WTC11 (cell line): ENCODE measurements at regions not wholly inside any gene's neighbourhood (a gene's known extent, or its start where the extent isn't known, plus 50 kb on each side); places are given as distances from the start of the nearest gene placed in this dataset.
"Not testable (repeated sequence)": the region's sequence is repeated elsewhere in the genome, so short reads cannot be mapped to it uniquely, and the experiment has no call there.

Source experiments
- ATAC-seq: fragments of 200-7000 bp; cut with Tn5 transposase; 2 replicates; pipeline ENCODE4 v1.10.0; 2021; ENCODE audit warnings: mild to moderate bottlenecking, moderate library complexity
- CTCF ChIA-PET: fragments of 300-600 bp; sonication (Branson Sonifier 250); formaldehyde crosslinking; loops from one replicate; lab custom pipeline; 2021; ENCODE audit warnings: antibody characterized with exemption; lab: Charles Lee
- POLR2A ChIA-PET: fragments of 350-600 bp; sonication (Branson Sonifier 250); formaldehyde crosslinking; loops from one replicate; lab custom pipeline; 2021; ENCODE audit warnings: antibody characterized with exemption; lab: Charles Lee
- DNase-seq: peaks from one replicate; pipeline ENCODE4 v3.0.0; 2021; ENCODE audit warnings: low spot score
- H3K27ac Mint-ChIP-seq: 2 replicates; pipeline ENCODE4 v1.8.0; 2021; ENCODE audit warnings: mixed read lengths
- H3K27me3 Mint-ChIP-seq: 2 replicates; pipeline ENCODE4 v1.8.0; 2021; ENCODE audit warnings: low read depth, mild to moderate bottlenecking, moderate library complexity, mixed read lengths
- H3K36me3 Mint-ChIP-seq: 2 replicates; pipeline ENCODE4 v1.8.0; 2021; ENCODE audit warnings: mixed read lengths
- H3K4me1 Mint-ChIP-seq: 2 replicates; pipeline ENCODE4 v1.8.0; 2022; ENCODE audit warnings: mixed read lengths
- H3K4me3 Mint-ChIP-seq: 2 replicates; pipeline ENCODE4 v1.8.0; 2021; ENCODE audit warnings: mild to moderate bottlenecking, moderate library complexity, mixed read lengths
- H3K9me3 Mint-ChIP-seq: 2 replicates; pipeline ENCODE4 v1.8.0; 2021; ENCODE audit warnings: mixed read lengths
- ESRRA ChIP-seq: sonication (generic); formaldehyde crosslinking; IDR thresholded peaks from 2 replicates; pipeline ENCODE4 v1.8.1; 2022; ENCODE audit warnings: mild to moderate bottlenecking, missing genetic modification reagents, borderline replicate concordance
- GTF2I ChIP-seq: fragments of 250-450 bp; sonication (Bioruptor Pico); conservative IDR thresholded peaks from 2 replicates; pipeline ENCODE4 v1.4.0; 2021; ENCODE audit warnings: mild to moderate bottlenecking
- NR3C1 ChIP-seq: sonication (generic); formaldehyde crosslinking; conservative IDR thresholded peaks from 2 replicates; pipeline ENCODE4 v1.8.1; 2023; ENCODE audit warnings: low read depth, mild to moderate bottlenecking, missing genetic modification reagents
- RELA ChIP-seq: sonication (generic); formaldehyde crosslinking; IDR thresholded peaks from 2 replicates; pipeline ENCODE4 v1.8.1; 2022; ENCODE audit warnings: missing genetic modification reagents, mild to moderate bottlenecking, borderline replicate concordance
- SMAD4 ChIP-seq: sonication (generic); formaldehyde crosslinking; IDR thresholded peaks from 2 replicates; pipeline ENCODE4 v1.8.0; 2022; ENCODE audit warnings: mild to moderate bottlenecking, missing genetic modification reagents
- SP1 ChIP-seq: sonication (generic); formaldehyde crosslinking; conservative IDR thresholded peaks from 2 replicates; pipeline ENCODE4 v1.8.1; 2022; ENCODE audit warnings: missing genetic modification reagents
- ZNF138 ChIP-seq: sonication (generic); formaldehyde crosslinking; conservative IDR thresholded peaks from 2 replicates; pipeline ENCODE4 v1.8.1; 2022; ENCODE audit warnings: mild to moderate bottlenecking, moderate library complexity, missing genetic modification reagents
- ZNF317 ChIP-seq: sonication (generic); formaldehyde crosslinking; IDR thresholded peaks from 2 replicates; pipeline ENCODE4 v1.8.1; 2023; ENCODE audit warnings: low read depth, mild to moderate bottlenecking, moderate library complexity, missing genetic modification reagents, borderline replicate concordance
- TF ChIP-seq, protein P1 (sequence below): sonication (generic); formaldehyde crosslinking; IDR thresholded peaks from 2 replicates; pipeline ENCODE4 v1.8.0; 2022; ENCODE audit warnings: mild to moderate bottlenecking, missing genetic modification reagents
- TF ChIP-seq, protein P2 (sequence below): sonication (generic); formaldehyde crosslinking; IDR thresholded peaks from 2 replicates; pipeline ENCODE4 v1.8.0; 2022; ENCODE audit warnings: missing genetic modification reagents
- TF ChIP-seq, protein P3 (sequence below): fragments of 250-450 bp; sonication (Bioruptor Pico); conservative IDR thresholded peaks from 2 replicates; pipeline ENCODE4 v1.9.0; 2021; ENCODE audit warnings: mild to moderate bottlenecking
- TF ChIP-seq, protein P4 (sequence below): sonication (generic); formaldehyde crosslinking; IDR thresholded peaks from 2 replicates; pipeline ENCODE4 v1.8.0; 2022; ENCODE audit warnings: mild to moderate bottlenecking, missing genetic modification reagents
- TF ChIP-seq, protein P5 (sequence below): sonication (generic); formaldehyde crosslinking; IDR thresholded peaks from 2 replicates; pipeline ENCODE4 v1.8.1; 2023; ENCODE audit warnings: mild to moderate bottlenecking, missing genetic modification reagents
- TF ChIP-seq, protein P6 (sequence below): fragments of 250-450 bp; sonication (Bioruptor Pico); IDR thresholded peaks from 2 replicates; pipeline ENCODE4 v2.1.2; 2022; ENCODE audit warnings: mild to moderate bottlenecking, moderate library complexity
- TF ChIP-seq, protein P7 (sequence below): sonication (generic); formaldehyde crosslinking; IDR thresholded peaks from 2 replicates; pipeline ENCODE4 v1.8.0; 2022; ENCODE audit warnings: mild to moderate bottlenecking, missing genetic modification reagents

DNA sequence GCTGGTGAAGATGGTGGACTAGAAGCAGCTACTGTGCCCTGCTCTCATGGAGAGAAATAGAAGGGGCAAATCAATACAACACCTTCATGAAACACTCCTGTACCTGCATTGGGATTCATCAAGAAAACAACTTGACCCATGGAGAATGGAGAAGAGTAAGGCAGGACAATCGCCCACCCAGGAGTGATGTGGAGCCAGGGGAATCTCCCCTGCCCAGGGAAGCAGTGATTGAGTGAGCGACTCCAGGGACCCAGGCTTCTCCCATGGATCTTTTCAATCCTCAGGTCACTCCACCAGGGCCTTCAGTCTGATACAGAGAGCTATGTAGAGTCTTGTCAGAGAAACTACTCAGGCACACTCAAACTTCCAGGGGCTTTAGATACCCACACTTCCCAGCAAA lies 161.9 kb upstream of the DYRK2 start:
- TF ChIP-seq GTF2I (CRISPR knock-in tag) = no peak
- TF ChIP-seq, protein P1, sequence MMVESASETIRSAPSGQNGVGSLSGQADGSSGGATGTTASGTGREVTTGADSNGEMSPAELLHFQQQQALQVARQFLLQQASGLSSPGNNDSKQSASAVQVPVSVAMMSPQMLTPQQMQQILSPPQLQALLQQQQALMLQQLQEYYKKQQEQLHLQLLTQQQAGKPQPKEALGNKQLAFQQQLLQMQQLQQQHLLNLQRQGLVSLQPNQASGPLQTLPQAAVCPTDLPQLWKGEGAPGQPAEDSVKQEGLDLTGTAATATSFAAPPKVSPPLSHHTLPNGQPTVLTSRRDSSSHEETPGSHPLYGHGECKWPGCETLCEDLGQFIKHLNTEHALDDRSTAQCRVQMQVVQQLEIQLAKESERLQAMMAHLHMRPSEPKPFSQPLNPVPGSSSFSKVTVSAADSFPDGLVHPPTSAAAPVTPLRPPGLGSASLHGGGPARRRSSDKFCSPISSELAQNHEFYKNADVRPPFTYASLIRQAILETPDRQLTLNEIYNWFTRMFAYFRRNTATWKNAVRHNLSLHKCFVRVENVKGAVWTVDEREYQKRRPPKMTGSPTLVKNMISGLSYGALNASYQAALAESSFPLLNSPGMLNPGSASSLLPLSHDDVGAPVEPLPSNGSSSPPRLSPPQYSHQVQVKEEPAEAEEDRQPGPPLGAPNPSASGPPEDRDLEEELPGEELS (CRISPR knock-in tag) = no peak
- no peak for TF ChIP-seq RELA (CRISPR knock-in tag)
- no peak for TF ChIP-seq SMAD4
- TF ChIP-seq, protein P2, sequence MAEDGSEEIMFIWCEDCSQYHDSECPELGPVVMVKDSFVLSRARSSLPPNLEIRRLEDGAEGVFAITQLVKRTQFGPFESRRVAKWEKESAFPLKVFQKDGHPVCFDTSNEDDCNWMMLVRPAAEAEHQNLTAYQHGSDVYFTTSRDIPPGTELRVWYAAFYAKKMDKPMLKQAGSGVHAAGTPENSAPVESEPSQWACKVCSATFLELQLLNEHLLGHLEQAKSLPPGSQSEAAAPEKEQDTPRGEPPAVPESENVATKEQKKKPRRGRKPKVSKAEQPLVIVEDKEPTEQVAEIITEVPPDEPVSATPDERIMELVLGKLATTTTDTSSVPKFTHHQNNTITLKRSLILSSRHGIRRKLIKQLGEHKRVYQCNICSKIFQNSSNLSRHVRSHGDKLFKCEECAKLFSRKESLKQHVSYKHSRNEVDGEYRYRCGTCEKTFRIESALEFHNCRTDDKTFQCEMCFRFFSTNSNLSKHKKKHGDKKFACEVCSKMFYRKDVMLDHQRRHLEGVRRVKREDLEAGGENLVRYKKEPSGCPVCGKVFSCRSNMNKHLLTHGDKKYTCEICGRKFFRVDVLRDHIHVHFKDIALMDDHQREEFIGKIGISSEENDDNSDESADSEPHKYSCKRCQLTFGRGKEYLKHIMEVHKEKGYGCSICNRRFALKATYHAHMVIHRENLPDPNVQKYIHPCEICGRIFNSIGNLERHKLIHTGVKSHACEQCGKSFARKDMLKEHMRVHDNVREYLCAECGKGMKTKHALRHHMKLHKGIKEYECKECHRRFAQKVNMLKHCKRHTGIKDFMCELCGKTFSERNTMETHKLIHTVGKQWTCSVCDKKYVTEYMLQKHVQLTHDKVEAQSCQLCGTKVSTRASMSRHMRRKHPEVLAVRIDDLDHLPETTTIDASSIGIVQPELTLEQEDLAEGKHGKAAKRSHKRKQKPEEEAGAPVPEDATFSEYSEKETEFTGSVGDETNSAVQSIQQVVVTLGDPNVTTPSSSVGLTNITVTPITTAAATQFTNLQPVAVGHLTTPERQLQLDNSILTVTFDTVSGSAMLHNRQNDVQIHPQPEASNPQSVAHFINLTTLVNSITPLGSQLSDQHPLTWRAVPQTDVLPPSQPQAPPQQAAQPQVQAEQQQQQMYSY (CRISPR knock-in tag) = no peak
- TF ChIP-seq, protein P3, sequence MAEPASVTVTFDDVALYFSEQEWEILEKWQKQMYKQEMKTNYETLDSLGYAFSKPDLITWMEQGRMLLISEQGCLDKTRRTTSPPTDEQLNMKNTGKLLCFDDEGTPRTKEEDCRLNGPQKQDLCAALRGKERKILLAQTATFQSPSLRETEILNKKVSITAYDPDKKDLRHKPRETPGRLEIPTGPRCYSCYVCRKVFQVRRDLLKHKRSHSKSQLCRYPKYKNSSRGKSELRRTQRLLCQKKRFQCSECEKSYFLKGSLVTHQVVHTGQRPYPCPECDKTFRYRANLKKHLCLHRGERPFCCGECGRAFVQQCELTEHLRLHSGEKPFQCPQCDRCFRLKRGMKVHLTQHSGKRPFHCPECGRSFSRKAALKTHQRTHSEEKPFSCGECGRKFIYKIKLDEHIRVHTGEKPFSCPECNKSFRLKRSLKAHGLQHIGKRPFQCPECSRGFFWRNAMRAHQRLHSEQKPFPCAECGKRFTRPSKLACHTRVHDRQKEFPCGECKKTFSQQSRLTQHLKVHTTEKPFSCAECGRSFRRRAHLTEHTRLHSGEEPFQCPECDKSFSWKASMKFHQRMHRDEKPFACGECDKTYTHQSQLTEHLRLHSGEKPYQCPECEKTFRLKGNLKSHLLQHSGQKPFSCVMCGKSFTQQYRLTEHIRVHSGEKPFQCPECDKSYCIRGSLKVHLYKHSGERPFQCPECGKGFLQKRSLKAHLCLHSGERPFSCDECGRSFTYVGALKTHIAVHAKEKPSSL (CRISPR knock-in tag) = no peak
- no peak for TF ChIP-seq ESRRA (CRISPR knock-in tag)
- no peak for TF ChIP-seq SP1 (CRISPR knock-in tag)
- TF ChIP-seq, protein P4, sequence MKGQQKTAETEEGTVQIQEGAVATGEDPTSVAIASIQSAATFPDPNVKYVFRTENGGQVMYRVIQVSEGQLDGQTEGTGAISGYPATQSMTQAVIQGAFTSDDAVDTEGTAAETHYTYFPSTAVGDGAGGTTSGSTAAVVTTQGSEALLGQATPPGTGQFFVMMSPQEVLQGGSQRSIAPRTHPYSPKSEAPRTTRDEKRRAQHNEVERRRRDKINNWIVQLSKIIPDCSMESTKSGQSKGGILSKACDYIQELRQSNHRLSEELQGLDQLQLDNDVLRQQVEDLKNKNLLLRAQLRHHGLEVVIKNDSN = no peak
- TF ChIP-seq, protein P5, sequence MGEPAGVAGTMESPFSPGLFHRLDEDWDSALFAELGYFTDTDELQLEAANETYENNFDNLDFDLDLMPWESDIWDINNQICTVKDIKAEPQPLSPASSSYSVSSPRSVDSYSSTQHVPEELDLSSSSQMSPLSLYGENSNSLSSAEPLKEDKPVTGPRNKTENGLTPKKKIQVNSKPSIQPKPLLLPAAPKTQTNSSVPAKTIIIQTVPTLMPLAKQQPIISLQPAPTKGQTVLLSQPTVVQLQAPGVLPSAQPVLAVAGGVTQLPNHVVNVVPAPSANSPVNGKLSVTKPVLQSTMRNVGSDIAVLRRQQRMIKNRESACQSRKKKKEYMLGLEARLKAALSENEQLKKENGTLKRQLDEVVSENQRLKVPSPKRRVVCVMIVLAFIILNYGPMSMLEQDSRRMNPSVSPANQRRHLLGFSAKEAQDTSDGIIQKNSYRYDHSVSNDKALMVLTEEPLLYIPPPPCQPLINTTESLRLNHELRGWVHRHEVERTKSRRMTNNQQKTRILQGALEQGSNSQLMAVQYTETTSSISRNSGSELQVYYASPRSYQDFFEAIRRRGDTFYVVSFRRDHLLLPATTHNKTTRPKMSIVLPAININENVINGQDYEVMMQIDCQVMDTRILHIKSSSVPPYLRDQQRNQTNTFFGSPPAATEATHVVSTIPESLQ = no peak
- no peak for TF ChIP-seq NR3C1 (CRISPR knock-in tag)
- TF ChIP-seq, protein P6, sequence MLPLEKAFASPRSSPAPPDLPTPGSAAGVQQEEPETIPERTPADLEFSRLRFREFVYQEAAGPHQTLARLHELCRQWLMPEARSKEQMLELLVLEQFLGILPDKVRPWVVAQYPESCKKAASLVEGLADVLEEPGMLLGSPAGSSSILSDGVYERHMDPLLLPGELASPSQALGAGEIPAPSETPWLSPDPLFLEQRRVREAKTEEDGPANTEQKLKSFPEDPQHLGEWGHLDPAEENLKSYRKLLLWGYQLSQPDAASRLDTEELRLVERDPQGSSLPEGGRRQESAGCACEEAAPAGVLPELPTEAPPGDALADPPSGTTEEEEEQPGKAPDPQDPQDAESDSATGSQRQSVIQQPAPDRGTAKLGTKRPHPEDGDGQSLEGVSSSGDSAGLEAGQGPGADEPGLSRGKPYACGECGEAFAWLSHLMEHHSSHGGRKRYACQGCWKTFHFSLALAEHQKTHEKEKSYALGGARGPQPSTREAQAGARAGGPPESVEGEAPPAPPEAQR (CRISPR knock-in tag) = no peak
- no peak for TF ChIP-seq ZNF138
- TF ChIP-seq, protein P7, sequence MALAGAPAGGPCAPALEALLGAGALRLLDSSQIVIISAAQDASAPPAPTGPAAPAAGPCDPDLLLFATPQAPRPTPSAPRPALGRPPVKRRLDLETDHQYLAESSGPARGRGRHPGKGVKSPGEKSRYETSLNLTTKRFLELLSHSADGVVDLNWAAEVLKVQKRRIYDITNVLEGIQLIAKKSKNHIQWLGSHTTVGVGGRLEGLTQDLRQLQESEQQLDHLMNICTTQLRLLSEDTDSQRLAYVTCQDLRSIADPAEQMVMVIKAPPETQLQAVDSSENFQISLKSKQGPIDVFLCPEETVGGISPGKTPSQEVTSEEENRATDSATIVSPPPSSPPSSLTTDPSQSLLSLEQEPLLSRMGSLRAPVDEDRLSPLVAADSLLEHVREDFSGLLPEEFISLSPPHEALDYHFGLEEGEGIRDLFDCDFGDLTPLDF (CRISPR knock-in tag) = no peak
- no peak for TF ChIP-seq ZNF317 (CRISPR knock-in tag)
- TF ChIP-seq, all 79 proteins: peak for 0
- Mint-ChIP-seq H3K27ac (no peak overlapping the region), H3K36me3 (peaks cover 42% of the 10 kb centered on the region), H3K9me3 (peaks cover 43% of the 10 kb centered on the region), H3K4me1 (peaks cover 6% of the 10 kb centered on the region), H3K27me3 (peaks cover 12% of the 10 kb centered on the region; the same call in 1 of the 2 replicates), H3K4me3 (no peak overlapping the region)
- ChIA-PET CTCF (no interaction called here), POLR2A (no interaction called here)
- no peak for DNase-seq
- no peak for ATAC-seq

DNA sequence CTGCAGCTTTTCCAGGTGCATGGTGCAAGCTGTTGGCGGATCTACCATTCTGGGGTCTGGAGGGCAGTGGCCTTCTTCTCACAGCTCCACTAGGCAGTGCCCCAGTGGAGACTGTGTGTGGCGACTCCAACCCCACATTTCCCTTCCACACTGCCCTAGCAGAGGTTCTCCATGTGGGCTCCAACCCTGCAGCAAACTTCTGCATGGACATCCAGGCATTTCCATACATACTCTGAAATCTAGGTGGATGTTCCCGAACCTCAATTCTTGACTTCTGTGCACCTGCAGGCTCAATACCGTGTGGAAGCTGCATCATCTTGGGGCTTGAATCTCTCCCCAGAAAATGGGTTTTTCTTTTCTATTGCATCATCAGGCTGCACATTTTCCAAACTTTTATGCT lies 160.2 kb upstream of the DYRK2 start:
- H3K27ac Mint-ChIP-seq, ATAC-seq, H3K4me1 Mint-ChIP-seq, CTCF ChIA-PET, POLR2A ChIA-PET, DNase-seq, H3K4me3 Mint-ChIP-seq: not testable (repeated sequence)
- Mint-ChIP-seq H3K27me3 (peaks cover 12% of the 10 kb centered on the region; the same call in 1 of the 2 replicates), H3K9me3 (peaks cover 59% of the 10 kb centered on the region), H3K36me3 (peaks cover 56% of the 10 kb centered on the region)
